GM18858 (cell line): ENCODE measurements at regions not wholly inside any gene's neighbourhood (a gene's known extent, or its start where the extent isn't known, plus 50 kb on each side); places are given as distances from the start of the nearest gene placed in this dataset.
"Not testable (repeated sequence)": the region's sequence is repeated elsewhere in the genome, so short reads cannot be mapped to it uniquely, and the experiment has no call there.

Source experiments
- ATAC-seq: cut with Tn5 transposase; IDR thresholded peaks from one replicate; pipeline ENCODE4 v1.9.1; 2021; ENCODE audit not compliant: unreplicated experiment

GRCh38 chr10:14429043-14429700 lies 98.4 kb upstream of the FRMD4A start:
- no peak for ATAC-seq

DNA sequence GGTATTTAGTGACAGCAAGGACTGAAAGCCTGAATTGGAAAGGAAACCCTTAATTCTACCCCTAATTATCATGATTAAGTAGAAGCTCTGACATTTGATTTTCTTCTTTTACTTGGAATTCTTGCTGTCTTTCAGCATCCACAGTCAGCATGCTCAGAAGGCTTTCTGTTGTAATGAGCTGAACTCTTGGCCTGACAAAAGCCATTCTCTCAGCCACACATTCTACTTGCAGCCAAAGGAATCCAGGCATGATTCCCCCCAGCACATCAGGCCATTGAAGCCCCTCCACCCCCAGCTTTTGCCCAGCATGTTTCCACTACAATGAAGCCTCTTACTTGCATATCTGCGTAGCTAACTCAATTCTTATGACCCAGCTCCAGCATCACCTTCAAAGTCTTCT lies 94.3 kb upstream of the FRMD4A start:
- no peak for ATAC-seq

DNA sequence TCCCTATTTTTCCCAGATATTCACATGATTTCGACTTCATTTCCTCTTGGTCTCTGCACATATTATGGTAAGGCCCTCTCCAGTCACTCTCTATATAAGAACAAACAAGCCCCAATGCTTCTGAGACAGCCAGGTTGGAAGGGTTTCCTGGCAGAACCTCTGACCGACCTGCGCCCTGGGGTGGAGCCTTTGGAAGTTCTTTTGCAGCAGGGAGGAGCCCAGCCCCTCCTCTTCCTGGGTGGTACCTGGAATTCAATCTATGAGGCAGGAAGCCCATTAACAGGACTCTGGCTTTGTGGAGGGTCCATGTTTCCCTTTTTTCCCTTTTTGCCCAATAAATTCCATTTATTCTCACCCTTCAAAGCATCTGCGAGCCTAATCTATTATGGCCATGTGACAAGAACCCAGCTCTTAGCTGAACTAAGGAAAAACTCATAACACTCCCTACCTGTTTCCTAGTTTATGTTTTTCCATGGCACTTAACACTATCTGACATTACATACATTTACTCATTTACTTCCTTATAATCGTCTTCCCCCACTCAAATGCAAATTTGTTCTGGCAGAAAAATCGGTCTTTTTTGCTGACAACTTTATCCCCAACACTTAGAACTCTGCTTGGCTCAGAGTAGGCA lies 92.5 kb upstream of the FRMD4A start:
- ATAC-seq: no peak

- ATAC-seq: no peak
Measured at GRCh38 chr10:14422431-14422830, 91.7 kb upstream of the FRMD4A start.

- ATAC-seq: no peak
Measured at GRCh38 chr10:14421941-14422340, 91.2 kb upstream of the FRMD4A start.

DNA sequence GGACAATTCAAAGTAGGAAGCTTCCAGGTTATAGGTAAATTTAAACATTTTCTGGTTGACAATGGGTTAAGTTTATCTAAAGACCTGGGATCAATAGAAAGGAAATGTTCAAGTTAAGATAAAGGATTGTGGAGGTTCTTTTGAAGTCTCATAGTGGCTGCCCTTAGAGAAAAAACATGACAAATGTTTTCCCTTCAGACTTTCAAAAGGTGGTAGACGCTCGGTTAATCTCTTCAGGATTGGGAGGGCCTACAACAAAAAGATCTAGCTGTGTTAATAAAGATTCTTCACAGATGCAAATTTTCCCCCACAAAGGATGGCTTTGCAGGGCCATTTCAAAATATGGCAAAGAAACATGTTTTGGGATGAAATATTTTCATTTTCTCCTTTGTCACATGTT lies 86.6 kb upstream of the FRMD4A start:
- not testable (repeated sequence) for ATAC-seq

DNA sequence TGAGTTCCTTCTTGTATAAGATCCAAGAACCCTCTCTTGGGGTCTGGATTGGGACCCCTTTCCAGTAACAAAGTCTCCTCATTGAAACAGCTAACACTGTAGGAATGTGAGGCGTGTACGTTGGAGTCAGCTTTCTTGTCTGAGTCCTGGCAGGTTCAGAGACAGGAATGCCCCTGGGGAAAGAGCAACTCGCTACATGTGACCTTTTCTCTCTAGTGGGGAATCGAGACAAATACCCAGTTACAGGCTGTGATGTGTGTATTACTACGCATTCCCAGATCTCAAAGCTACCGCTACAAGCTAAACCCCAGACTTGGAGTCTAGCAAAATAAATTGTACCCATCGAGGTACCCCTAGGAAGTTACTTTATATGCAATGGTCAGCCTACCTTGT lies 85.6 kb upstream of the FRMD4A start:
- ATAC-seq: no peak

DNA sequence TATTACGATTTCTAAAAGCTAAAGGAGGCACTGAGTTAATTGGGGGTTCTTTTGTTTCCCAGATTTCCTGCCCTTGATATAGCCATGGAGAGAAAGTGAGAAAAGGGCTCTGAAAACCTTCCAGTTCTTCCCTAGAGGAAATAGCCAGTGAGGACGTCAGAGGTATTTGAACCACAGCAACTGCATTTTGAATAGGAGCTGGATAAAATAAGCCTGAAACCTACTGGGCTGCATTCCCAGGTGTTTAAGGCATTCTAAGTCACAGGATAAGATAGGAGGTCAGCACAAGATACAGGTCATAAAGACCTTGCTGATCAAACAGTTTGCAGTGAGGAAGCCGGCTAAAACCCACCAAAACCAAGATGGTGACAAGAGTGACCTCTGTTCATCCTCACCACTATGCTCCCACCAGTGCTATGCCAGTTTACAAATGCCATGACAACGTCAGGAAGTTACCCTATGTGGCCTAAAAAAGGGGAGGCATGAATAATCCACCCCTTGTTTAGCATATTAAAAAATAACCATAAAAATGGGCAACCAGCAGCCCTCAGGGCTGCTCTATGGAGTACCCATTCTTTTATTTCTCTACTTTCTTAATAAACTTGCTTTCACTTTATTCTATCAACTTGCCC lies 85.1 kb upstream of the FRMD4A start:
- ATAC-seq: no peak

- no peak for ATAC-seq
Measured at GRCh38 chr10:14414901-14415300, 84.2 kb upstream of the FRMD4A start.

DNA sequence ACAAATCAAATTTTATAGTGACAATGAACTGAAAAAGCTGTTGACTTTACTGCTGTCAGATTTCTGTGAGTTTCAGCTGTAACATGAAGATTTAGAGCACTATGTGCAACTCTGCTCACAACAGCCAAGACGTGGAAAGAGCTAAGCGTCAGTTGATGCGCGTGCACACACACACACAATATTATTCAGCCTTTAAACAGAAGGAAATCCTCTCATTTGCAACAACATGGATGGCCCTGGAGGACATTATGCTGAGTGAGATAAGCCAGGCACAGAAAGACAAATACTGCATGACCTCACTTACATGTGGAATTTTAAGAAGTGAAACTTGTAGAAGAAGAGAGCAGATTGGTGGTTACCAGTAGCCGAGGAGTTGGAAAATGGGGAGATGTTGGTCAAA lies 82.8 kb upstream of the FRMD4A start:
- no peak for ATAC-seq

GRCh38 chr10:14412624-14413023 lies 81.9 kb upstream of the FRMD4A start:
- ATAC-seq: no peak

DNA sequence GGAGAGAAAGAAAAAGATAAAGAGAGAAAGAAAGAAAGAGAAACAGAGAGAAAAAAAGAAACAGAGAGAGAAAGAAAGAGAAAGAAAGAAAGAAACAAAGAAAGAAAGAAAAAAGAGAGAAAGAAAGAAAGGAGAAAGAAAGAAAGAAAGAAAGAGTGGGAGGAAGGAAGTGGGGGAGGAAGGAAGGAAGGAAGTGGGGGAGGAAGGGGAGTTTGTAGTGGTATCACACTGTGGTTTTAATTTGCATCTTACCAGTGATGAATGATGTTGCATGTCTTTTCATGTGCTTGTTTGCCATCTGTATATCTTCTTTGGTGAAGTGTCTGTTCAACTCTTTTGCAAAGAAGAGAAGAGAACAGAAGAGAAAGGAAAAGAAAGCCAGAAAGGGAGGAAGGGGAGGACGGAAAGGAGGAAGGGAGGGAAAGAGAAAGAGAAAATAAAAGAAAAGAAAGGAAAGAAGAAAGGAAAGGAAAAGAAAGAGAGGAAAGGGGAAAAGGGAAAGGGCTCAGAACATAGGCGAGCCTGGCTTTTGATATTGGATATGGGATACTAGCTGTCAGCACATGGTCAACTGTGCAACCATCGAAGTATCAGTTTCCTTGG lies 79.2 kb upstream of the FRMD4A start:
- ATAC-seq: no peak

- no peak for ATAC-seq
Measured at GRCh38 chr10:14409247-14409646, 78.5 kb upstream of the FRMD4A start.

DNA sequence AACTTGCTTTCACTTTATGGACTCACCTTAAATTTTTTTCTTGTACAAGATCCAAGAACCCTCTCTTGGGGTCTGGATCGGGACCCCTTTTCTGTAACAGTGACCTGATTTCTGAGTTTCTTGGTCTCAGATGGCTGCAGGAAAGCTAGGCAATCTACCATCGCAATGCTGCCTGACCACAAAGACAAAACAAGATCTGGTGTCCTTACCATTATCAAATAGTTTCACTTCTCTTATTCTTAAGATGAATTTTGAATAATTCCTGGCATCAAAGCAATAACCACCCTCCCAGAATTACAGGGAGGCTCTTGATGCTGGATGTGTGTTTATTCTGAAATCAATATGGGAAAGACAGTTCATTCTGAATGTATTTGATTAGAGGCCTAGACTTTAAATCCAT lies 77.4 kb upstream of the FRMD4A start:
- ATAC-seq: no peak

- ATAC-seq: no peak
Measured at GRCh38 chr10:14407567-14407966, 76.8 kb upstream of the FRMD4A start.

DNA sequence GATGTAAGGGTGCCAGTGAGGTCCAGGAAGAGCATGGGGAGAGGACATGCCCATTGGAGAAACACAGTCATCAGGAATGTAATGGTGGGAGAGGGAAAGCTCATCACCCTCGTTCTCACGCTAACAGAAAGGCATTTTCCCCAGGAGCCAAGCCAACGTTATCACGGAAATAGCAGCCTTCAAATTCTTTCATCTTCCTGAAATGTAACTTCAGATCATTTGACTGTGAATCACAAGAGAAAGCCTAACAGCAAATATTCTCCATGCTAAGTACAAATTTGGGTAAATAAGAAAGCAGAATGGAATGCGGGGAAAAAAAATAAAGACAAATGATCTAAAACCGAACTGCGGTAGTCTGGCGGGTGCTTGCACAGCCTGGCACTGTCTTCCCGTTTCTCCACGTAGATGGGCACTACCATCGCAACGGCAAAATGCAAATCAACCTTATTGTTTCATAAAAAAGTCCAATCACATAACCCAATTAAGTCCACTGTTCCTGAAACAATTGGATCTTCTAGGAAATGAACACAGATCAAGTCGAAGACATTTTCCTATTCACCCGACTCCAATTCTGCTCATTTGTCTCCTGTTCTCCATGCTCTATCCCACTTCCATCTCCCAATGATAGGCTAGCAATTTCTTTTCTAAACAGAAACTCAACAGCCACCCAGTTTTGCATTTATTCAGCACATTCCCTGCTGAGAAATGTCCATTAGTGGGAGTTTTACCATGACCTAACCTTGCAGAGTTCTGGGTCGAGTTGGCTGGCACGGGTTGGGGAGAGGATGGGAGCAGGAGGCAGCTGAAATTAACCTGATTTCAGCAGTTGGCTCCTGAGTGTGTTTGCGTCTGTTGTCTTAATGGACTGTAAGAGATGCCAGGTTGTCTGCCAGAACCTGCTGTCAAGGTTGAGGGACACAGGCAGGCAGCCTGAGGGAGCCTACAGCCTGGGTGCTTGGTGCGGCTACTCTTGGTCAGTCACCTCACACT lies 74.6 kb upstream of the FRMD4A start:
- no peak for ATAC-seq

- no peak for ATAC-seq
Measured at GRCh38 chr10:14403881-14404623, 73.3 kb upstream of the FRMD4A start.

DNA sequence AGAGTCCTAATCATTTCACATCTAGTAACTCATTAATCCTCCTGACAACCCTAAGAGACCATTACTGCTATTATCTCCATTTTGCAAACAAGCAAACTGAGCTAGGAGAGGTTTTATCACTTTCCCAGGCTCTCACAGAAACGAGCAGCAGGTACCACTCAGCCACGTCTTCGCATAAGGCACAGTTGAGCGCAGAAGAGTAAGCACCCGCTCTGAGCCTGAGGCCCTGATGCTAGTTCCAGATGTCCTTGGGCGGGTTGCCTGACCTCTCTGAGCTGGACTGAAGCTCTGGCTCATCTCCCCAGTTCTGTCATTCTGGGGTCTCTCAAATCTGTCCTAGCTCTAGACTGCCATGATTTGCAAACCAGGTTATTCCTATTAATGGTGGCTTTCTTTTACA lies 72.6 kb upstream of the FRMD4A start:
- no peak for ATAC-seq

- no peak for ATAC-seq
Measured at GRCh38 chr10:14399641-14400040, 68.9 kb upstream of the FRMD4A start.

- ATAC-seq: no peak
Measured at GRCh38 chr10:14397066-14397465, 66.3 kb upstream of the FRMD4A start.
